Stimulated activated CD4-positive, alpha-beta T cell treated with anti-CD3 and anti-CD28 coated beads, Interleukin-15, amount 100 ng/mL, for 48 hours (primary cell): ENCODE measurements at regions not wholly inside any gene's neighbourhood (a gene's known extent, or its start where the extent isn't known, plus 50 kb on each side); places are given as distances from the start of the nearest gene placed in this dataset.

Experiments used
- DNase-seq, 2 donors: peaks; one replicate each; pipeline ENCODE4 v3.0.0-alpha.2; 2020; ENCODE audit warnings: low read depth in 2 of 2

DNA sequence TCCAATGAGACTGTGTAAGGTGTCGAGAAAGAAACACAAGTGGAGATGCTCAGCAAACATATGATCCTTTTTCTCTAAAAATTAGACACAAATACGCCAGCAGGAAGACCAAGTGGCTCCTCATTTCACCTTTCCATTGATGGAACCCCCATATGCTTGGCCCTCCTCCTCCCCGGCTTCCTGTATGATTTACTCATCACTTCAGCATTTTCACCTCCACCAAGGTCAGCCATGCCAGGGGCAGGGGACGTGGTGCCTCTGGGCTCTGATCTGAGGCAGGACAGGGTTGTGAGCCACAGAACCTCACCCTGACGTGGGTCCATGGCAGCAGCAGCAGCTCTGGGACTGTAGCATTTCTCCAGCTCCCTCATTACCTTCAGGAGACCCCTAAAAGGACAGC is 116.8 kb upstream of the PFKP start:
- DNase-seq = no peak

DNA sequence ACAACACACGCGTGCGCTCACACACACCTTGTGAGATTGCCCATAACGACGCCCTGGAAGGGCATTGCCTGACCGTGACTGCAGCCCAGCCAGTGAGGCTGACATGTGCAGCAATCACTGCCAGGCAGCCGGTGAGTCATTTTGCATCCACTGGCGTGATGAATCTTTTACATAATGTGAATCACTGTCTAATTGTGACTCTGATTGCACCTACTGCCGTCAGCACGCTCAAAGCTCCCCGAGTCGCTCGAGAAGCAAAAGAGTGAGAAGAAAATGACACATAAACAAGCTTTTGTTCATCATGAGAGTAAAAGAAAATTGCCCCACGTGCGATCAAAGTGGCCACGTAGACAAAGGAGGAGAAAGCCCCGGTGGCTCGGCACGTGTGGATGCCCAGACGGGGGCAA is 117.4 kb upstream of the PFKP start:
- DNase-seq = peak; percentile 52 to 57

DNA sequence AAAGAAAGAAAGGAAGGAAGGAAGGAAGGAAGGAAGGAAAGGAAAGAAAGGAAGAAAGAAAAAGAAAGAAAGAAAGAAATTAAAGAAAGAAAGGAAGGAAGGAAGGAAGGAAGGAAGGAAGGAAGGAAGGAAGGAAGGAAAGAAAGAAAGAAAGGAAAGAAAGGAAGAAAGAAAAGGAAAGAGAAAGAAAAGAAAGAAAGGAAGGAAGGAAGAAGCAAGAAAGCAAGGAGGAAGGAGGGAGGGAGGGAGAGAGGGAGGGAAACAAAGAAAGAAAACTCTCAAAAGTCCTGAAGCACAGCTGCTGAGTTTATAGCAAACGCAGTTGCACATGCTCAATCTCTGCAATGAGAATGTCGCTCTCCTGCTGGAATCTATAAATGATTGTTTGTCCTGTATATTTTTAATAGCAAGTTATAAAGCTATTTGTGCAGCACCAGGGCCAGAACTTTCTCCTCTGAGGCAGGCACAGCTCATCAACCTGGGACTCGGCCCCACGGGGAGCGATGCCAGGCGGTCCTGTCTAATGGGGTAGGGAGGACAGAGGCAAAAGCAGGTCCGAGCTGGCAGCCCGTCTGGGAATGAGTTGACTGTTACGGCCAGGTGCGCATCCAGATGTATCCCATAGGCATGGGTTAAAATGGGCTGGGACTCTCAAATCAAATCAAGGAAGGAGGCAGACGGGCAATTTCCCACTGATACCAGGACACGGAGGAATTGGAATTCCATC is 118.0 kb upstream of the PFKP start:
- DNase-seq = no peak

DNA sequence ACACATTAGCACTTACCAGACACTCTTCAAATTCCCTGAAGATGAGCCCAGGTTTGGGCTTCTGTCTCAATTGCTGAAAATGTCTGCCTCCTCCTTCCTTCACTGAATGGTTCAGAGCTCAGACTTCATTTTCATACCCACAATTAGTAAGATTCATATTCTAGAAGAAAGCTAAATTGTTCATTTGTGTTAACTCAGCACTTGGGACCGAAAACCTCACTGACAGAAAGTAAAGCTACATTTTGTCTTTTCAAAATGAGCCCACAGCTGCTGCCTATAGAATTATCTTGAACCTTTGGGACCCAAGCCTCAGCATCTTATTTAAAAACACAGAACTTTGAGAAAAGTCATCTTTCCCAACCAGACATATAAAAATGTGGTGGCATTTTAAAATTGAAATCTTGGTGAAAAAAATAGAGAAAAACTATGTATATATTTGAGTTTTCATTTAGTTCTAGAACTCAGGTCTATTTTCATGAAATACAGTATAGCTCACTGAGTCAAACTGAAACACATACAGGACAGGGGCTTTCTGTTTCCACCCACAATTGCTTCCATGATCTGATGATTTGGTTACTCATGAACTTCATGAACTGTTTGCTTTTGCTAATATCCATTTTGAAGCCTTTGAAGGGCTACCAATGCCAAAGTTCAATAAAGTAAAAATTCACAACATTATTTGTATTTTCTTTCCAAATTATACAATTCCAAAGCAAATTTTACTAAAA is 119.1 kb upstream of the PFKP start:
- no peak for DNase-seq

DNA sequence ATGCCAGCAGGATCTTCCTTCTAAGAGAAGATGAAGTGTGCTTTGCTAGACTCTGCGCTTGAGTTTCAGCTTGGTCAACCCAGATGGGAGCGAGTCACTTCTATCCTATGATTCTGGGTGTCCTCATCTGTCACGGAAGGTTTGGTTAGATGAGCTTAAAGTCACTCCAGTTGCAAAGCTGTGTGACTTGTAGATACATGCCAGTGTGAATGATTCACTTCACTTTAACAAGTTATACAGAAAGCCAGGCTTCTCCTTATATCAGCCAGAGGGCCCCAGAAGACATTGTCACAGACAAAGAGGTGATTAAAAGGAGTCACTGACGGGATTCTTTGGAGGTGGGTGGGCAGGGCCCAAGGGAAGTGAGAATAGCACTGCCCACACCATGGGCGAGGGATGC is 122.6 kb upstream of the PFKP start:
- no peak for DNase-seq

DNA sequence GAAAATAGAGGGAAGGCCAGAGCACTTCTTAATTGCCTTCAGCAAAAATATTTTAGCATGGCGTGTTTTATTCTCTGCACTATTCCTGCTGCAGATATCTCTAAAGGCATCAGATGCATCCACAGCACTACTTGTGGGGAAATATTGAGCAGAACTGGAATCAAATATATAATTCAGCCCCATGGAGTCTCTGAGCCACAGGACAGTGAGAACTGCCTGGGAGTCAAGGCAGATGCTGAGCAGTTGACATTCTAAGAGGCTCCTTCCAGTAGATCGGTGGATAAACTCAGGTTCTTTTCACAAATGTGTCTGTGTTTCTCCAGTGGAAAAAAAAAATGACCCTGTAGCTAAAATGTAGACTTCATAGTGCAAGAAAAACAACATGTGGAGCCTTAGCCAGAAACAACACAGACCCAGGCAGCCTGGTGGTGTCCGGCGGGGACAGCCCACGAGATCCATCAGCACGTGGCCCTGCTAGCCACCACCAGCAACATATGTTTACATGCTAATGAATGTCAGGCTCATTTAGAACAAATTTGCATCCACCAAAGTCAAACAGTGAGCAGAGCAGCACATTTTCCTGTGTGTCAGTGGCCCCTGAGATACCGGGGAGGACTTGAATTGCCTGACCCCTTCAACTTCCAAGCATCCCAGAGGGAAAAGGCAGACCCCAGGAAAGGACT is 123.3 kb upstream of the PFKP start:
- DNase-seq = no peak

DNA sequence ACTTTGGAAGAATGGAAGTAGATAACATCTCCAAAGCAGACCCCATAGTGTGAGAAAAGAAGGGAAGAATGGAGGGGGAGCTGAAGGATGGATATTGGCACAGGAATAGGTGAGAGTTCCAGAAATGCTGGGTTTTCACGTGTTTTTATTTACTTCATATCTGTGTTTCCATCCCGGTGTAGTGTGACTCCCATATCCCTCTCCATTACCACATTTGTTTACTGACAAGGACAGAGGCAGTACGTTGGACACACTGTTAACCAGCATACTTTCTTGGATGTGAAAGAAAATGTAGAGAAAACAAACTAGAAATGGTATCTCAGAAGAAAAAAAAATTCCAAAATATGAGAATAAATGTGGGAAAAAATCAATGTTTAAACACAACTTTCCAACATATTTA is 124.4 kb upstream of the PFKP start:
- no peak for DNase-seq

DNA sequence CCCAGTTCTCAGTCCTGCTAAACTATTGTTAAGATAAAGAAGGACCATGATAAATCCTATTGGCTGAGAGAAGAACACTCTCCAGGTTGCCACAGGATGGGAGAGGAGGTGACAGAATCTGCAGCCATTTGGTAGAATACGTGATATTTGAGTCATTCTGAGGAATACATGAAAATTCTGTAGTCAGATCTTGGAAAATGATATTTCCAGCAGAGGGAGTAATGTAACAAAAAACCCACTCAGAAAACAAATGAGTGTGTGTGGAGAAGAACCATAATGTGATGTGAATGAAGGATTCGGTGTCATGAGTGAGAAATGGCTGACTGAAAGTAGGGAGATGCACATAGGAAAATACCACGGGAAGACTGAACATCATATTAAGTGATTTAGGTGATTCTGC is 128.5 kb upstream of the PFKP start:
- DNase-seq = no peak

DNA sequence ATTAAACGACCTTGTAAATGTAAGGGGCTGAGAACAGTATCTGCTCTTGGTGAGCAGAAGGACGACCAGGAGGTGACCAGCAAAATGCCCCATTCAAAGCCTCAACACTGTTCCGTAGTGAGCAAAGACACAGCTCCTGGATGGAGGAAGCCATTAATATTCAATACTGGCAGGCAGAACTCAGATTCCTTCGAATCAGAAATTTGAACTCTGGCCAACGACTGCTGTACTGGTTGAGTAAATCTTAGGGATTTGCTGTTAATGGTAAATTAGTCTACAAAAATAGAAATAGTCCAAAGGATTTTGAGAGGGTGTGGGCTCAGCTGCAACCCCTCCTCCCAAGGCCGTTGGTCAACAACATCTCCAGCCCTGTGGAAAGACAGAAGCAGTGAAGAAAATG is 130.5 kb upstream of the PFKP start:
- DNase-seq = no peak

DNA sequence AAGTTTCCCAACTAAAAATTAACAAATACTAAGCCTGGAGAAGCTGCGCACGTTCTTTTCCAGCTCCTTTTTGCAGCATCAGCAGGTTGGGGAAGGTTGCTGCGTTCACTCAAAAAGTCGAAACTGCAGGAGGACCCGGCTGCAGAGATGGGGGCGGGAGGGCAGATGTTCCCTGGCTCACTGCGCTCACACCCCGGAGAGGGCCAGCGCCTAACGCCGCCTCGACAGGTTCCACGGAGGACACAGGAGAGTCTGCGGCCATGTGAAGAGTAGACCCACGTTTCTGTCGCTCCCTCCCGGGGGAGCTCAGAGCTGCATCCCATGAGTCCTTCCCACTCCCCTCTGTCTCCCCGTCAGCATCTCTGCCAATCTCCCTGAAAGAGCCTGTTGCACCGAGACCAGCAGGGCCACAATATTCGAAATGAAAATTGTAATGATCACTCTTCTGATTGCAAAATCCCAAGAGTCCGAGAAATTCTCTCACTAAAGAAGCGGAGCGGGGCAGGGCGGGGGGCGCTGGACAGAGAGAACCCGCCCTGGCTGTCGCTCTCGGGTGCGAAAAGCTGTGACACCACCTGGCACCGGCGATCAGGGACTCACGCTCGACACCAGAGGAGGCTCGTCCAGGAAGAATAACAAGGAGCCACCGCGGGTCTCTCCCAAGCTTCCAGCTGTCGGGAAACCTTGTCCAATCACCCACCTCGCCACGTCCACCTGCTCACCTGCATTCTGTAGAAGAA is 131.5 kb upstream of the PFKP start:
- DNase-seq = no peak

DNA sequence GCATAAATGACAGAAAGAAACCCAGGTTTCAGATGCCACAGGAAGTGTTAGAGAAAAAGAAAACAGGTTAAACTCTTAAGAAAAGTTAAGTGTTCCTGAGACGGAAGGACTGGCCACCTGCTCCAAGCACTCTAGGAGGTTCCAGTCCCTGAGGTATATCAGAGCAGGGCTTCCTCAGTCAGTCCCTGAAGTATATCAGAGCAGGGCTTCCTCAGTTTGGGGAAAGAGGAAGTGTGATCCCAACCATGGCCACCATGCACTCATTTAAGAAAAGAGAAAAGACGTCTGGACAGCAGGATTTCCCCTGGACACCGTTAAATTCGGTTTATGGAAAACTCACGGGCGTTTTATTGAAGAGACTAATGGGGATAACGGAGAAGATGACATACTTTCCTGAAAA is 133.4 kb upstream of the PFKP start:
- no peak for DNase-seq

DNA sequence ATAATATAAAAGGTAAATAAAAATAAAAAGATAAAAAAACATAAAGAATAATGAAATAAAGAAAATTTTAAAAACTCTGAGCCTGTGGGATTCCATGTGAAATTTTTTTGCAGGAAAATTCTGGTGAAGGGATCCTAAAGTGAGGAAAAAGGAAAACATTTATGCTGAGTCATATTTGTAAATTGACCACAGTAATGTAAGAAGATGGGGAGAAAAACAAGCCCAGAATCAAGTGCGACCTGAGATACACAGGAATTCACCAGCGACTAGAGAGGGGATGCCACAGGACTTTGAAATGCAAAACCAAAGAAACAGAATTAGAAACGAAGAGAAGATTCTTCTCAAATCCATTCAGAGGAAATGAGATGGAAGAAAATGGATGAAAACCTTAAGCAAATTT is 133.8 kb upstream of the PFKP start:
- no peak for DNase-seq

DNA sequence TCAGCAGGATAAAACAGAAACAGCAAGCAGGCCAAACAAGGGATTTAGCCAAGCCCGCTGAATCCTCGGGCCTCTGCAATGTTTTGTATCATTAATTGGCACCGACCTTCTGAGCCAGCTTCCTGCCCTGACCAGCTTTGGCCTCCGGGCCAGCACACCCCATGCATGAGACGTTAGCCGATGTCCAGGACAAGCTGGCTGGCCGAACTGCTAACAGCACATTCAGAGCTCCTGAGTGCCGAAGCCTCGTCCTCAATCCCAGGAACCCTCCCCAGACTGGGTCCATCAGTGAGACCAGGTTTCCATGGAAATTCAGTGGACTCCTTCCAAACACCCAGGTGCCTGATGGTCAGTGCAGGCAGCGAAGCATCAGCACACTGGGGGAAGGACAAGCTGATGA is 134.3 kb upstream of the PFKP start:
- DNase-seq = no peak

DNA sequence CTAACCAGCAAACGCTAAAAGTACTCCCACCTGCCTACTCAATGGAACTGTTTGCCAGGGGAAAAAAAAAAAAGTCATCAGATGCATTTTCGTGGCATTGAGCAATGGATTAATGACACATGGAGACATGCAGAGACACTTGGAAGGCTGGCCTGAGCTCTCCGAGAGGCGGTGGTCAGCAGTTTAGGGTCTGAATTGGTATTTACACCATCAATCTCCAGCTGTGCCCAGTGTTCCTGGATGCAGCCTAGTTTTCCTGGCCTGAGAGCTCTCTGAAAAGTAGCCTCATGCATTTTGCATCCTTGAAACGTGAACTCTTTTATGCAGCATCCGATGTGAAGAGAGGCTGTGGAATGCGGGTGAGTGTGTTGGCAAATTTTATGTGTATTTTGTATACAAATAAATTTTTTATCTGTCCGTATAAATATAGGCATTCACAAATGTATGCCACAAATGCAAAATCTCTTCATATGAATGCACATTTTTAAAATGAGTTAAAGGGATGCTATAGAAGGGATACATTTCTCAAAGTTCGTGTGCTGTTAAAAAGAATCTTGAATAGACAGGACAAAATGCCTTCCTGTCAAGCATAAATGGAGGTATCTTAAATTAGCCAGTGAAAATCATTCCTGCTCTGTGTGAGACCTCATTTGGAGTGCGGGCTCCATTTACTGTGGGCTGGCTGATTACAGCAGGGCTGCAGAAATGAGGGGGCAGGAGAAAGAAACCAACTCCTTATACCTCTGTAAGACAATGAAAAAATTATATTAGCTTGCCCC is 137.7 kb upstream of the PFKP start:
- no peak for DNase-seq

DNA sequence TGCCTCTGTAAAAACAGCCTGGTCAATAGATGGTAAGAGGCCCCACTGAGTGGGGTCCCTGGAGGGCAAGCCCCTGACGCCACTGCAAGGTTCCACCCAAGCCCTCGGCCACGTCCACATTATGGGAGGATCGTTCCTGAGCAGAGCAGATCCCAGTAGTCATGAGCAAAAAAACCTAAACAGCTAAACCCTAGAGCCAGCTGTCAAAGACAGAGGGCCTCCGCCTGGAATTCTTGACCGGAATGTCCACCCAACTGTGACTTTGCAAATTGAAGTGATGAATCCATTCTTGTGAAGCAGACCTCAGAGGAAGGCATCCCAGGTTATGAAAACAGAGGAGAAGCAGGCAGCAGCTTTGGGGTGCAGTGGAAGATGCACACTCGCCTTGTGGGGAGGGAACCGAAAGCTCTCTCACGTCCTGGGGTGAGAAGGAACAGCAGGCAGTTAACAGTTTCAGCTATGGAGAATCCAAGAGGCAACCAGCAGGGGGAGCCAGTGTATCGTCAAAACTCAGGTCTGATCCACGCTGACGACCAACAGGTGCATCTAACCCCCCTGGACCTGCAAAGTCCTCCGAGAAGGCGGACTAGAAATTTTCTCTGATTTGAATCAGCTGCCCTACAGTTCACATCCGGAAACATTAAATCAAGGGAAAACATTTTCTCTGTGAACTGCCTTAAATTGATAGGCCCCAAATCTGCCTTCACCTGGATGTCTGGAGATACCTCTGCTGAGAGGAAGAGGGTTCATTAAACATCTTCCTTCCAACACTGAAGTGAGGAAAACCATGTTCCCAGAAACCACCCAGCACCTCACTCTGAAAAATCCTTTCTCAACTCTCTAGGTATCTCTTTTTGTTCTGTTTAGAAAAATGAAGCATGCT is 139.1 kb upstream of the PFKP start:
- peak; percentile 56 to 66 for DNase-seq

DNA sequence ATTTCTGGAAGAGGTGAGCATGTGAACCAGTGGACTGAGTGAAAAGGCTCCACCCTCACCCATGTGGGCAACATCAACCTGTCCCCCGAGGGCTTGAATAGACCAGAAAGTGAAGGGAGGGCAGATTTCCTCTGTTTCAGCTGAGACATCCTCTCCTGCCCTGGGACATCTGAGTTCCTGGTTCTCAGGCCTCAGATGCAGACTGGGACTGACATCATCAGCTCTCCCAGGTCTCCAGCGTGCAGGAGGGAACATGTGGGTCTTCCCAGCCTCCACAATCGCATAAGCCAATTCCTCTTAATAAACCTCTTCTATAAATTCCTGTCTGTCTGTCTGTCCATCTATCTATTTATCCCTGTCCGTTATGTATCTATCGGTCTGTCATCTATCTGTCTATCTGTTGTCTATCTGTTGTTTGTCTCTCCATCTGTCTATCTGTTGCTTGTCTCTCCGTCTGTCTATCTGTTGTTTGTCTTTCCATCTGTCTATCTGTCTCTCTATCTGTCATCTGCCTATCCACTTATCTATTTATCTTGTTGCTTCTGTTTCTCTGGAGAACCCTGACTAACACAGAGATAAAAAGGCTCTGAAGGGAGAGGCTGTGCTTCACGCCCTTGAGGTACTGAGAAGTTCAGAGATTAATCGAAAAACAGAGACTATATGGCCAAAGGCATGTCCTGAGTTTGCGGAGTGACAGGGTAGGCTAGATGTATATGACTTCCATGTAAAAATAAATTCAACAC is 140.3 kb upstream of the PFKP start:
- no peak for DNase-seq

DNA sequence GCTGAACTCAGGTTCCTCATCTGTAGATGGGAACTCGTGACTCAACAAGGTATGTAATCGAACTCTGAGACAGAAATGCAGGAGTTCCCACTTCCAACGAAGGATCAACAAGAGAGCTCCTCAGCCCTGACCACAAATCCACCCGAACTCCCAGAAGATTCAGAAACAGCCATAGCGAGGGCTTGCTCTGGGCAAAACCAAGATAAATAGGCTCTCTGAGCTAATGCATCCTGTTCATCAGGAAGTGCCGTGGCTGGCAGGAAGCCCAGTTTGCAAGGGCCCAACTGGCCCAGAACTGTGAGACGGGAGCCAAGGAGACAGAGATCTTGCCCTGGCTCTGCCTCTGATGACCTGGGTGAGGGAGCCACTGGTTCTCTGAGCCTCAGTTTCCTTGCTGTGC is 141.7 kb upstream of the PFKP start:
- DNase-seq = no peak

DNA sequence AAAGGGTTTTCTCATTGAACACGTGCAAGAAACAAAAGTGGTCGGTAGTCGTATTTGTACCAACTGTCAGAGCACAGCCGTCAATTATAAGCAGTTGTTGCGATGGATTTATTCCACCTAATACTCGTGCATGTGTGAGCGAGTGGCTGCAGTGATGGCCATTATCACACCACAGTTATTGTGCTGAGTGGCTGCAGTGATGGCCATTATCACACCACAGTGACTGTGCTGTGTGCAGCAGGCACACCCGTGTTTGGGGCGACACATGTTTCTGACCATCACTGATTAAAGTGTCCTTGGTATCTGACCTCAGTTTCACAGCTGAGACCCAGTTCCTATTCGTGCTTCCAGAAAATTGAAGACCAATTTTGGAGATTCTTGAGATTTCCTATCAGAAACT is 142.9 kb upstream of the PFKP start:
- DNase-seq = no peak

DNA sequence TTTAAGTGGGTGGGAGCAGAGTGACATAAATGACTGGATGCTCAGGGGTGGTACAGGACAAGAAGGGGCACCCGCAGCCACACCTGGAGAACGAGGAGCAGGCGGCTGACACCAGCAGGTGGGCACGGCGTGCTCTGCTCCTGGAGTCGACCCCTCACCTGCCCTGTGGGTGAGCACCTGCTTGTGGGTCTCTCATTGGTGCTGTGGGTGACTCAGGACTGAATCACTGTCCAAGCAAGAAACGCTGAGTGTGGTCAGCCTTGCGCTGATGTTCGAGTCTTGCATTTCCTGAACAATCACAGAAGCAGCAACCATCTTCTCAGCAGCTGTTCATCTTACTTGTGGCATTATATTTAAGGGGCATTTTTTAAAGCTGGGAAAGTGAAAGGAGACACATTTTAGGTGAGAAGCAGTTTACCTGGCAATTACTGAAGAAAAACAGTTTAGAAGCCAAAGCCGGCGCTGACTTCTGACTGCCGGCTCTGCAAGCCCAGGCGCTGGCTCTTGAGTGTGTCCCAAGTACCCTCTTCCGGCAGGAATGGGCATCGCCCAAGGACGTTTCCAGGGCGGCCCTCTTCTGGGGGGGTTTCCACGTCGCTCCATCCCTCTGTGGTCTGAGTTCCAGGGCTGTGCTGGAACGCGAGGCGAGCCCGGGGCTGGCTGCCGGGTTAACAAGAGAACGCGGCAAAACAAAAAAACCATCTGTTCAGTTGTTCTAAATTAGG is 145.2 kb upstream of the PFKP start:
- DNase-seq = no peak
